ENCODE measurements at regions not wholly inside any gene's neighbourhood (a gene's known extent, or its start where the extent isn't known, plus 50 kb on each side); places are given as distances from the start of the nearest gene placed in this dataset.
A peak's percentile ranks its signal among the peaks of the same experiment; 100 is the strongest.

DNA sequence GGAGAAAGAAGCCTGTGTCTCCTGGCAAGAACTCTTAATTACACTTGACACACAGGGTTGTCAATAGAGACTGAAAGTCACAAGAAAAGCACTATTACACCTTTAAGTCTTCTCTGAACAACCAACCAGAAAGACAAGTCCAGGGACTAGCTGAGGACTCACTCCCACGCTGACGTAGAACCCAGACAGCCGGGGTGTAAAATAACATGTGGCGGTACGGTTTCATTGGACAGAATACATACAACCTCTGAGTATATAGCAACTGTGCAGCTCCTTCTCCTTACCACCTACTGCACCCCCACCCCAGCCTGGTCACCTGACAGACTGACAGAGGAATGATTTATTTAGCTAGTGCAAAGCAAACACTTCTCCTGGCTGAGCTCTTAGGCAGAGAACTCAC is 103.4 kb upstream of the RASEF start:
- TF ChIP-seq POLR2A (IDR thresholded peaks at IDR 0.05) = peak in 2 of 3 donors; percentile 20 to 37
- no peak for TF ChIP-seq CTCF (IDR thresholded peaks at IDR 0.05)
